Endothelial cell of umbilical vein (primary cell): ENCODE measurements at regions not wholly inside any gene's neighbourhood (a gene's known extent, or its start where the extent isn't known, plus 50 kb on each side); places are given as distances from the start of the nearest gene placed in this dataset.

Source experiments
- BruUV-seq: library from RNA; stranded (reverse); fragments of 400-500 nt; replicated peaks from 2 replicates; lab custom pipeline; 2021; lab: Mats Ljungman, UMichigan
- CTCF ChIA-PET: fragments of 300-600, 350-600 bp; sonication (Branson Sonifier 250); formaldehyde crosslinking; loops from one replicate; lab custom pipeline; 2021; ENCODE audit warnings: antibody characterized with exemption, inconsistent platforms; lab: Charles Lee
- POLR2A ChIA-PET: fragments of 300-600, 350-600 bp; sonication (Branson Sonifier 250); formaldehyde crosslinking; loops from one replicate; lab custom pipeline; 2021; ENCODE audit warnings: antibody characterized with exemption, inconsistent platforms; lab: Charles Lee
- DNase-seq: peaks from one replicate; pipeline ENCODE4 v3.0.0-alpha.2; 2011; ENCODE audit warnings: low read depth, low spot score
- FAIRE-seq: peaks from 2 replicates; lab custom pipeline; 2011; peaks lifted over from hg19 to GRCh38; lab: Jason Lieb, UNC
- H2AFZ ChIP-seq: 2 replicates; pipeline ENCODE4 v1.6.0; 2012; ENCODE audit warnings: low read depth, low read length, control low read depth, inconsistent platforms
- H3K27ac ChIP-seq: 2 replicates; pipeline ENCODE4 v1.5.1; 2011; ENCODE audit warnings: low read depth, mild to moderate bottlenecking, control low read depth, low read length, moderate library complexity; ENCODE audit not compliant: insufficient read depth
- H3K27me3 ChIP-seq, 2 experiments: 2 replicates each; pipeline versions ENCODE4 v1.6.0 to v1.6.1; 2011; ENCODE audit warnings: low read length in 2 of 2, mixed read lengths in 1 of 2; ENCODE audit not compliant: control insufficient read depth in 2 of 2, insufficient read depth in 2 of 2
- H3K36me3 ChIP-seq, 2 experiments: 2 replicates in 1 of 2; 3 replicates in 1 of 2; pipeline ENCODE4 v1.5.1; 2011; ENCODE audit warnings: low read length in 2 of 2, mild to moderate bottlenecking in 1 of 2, moderate library complexity in 1 of 2; ENCODE audit not compliant: control insufficient read depth in 2 of 2, insufficient read depth in 2 of 2; ENCODE audit errors: extremely low read depth in 1 of 2
- H3K4me1 ChIP-seq: 3 replicates; pipeline ENCODE4 v1.5.1; 2011; ENCODE audit warnings: mild to moderate bottlenecking, low read length; ENCODE audit not compliant: control insufficient read depth, insufficient read depth; ENCODE audit errors: extremely low read depth
- H3K4me2 ChIP-seq: 2 replicates; pipeline ENCODE4 v1.6.1; 2011; ENCODE audit warnings: low read length, control low read depth, mixed read lengths; ENCODE audit not compliant: insufficient read depth
- H3K4me3 ChIP-seq, 3 experiments: fragments of 200-600 bp in 1 of 3; sonication (generic), shearing (Covaris generic) in 1 of 3; replicated peaks in 1 of 3; 2 replicates each; pipeline ENCODE4 v1.5.1; 2011 to 2016; ENCODE audit warnings: control low read depth in 3 of 3, low read length in 3 of 3, mild to moderate bottlenecking in 2 of 3, inconsistent platforms in 1 of 3, low read depth in 1 of 3, moderate library complexity in 1 of 3; ENCODE audit not compliant: insufficient read depth in 1 of 3
- H3K79me2 ChIP-seq: 2 replicates; pipeline ENCODE4 v1.6.0; 2012; ENCODE audit warnings: low read length, inconsistent platforms; ENCODE audit not compliant: control insufficient read depth, insufficient read depth
- H3K9ac ChIP-seq: replicated peaks from 2 replicates; pipeline ENCODE3; 2011; ENCODE audit warnings: low read length, control low read depth; ENCODE audit not compliant: insufficient read depth; ENCODE audit errors: extremely low read depth
- H3K9me1 ChIP-seq: replicated peaks from 3 replicates; pipeline ENCODE4 v1.6.0; 2011; ENCODE audit warnings: mild to moderate bottlenecking, low read length; ENCODE audit not compliant: control insufficient read depth, insufficient read depth; ENCODE audit errors: extremely low read depth
- H3K9me3 ChIP-seq: replicated peaks from 2 replicates; pipeline ENCODE4 v1.5.1; 2012; ENCODE audit warnings: low read length, inconsistent platforms; ENCODE audit not compliant: control insufficient read depth, insufficient read depth
- H4K20me1 ChIP-seq: replicated peaks from 2 replicates; pipeline ENCODE3; 2011; ENCODE audit warnings: mild to moderate bottlenecking, low read length; ENCODE audit not compliant: control insufficient read depth, insufficient read depth; ENCODE audit errors: extremely low read depth
- CTCF ChIP-seq, 2 donors: IDR thresholded peaks; 1 replicate in 1 of 2; 2 replicates in 1 of 2; pipeline ENCODE4 v1.5.1; 2011; ENCODE audit warnings: low read length in 2 of 2, mild to moderate bottlenecking in 2 of 2, moderate library complexity in 2 of 2, control low read depth in 1 of 2, inconsistent platforms in 1 of 2, low read depth in 1 of 2; ENCODE audit not compliant: insufficient read depth in 1 of 2; ENCODE audit errors: extremely low read depth in 1 of 2
- EZH2 ChIP-seq: IDR thresholded peaks from 2 replicates; pipeline ENCODE4 v1.6.1; 2012; ENCODE audit warnings: borderline replicate concordance, low read depth, mild to moderate bottlenecking, moderate library complexity, low read length, inconsistent platforms; ENCODE audit not compliant: severe bottlenecking
- FOS ChIP-seq: IDR thresholded peaks from 2 replicates; pipeline ENCODE4 v1.6.1; 2011; ENCODE audit warnings: mild to moderate bottlenecking, low read length, moderate library complexity, borderline replicate concordance; ENCODE audit not compliant: insufficient read depth
- GATA2 ChIP-seq: IDR thresholded peaks from 2 replicates; pipeline ENCODE4 v1.7.0; 2011; ENCODE audit warnings: low read depth, mild to moderate bottlenecking, moderate library complexity, mixed read lengths, low read length; ENCODE audit not compliant: insufficient read length, insufficient read depth
- JUN ChIP-seq: IDR thresholded peaks from 2 replicates; pipeline ENCODE4 v1.6.1; 2011; ENCODE audit warnings: borderline replicate concordance, low read depth; ENCODE audit not compliant: insufficient read length, insufficient read depth
- MAX ChIP-seq: IDR thresholded peaks from 2 replicates; pipeline ENCODE4 v1.6.1; 2011; ENCODE audit not compliant: insufficient read depth, insufficient read length
- MYC ChIP-seq: IDR thresholded peaks from one replicate; pipeline ENCODE4 v1.6.1; 2011; ENCODE audit warnings: mild to moderate bottlenecking, low read depth, low read length
- POLR2A ChIP-seq: IDR thresholded peaks from 2 replicates; pipeline ENCODE4 v1.6.1; 2012; ENCODE audit warnings: low read depth, mild to moderate bottlenecking, control low read depth, low read length
- POLR2AphosphoS5 ChIP-seq: IDR thresholded peaks from 2 replicates; pipeline ENCODE4 v1.6.1; 2012; ENCODE audit warnings: low read depth, mild to moderate bottlenecking, control low read depth, low read length, moderate library complexity; ENCODE audit not compliant: insufficient read depth
- dilution Hi-C: fragments of 300-500 bp; cut with MboI; formaldehyde crosslinking; loops from one replicate; pipeline ENCODE4 v1.15.0; 2019; ENCODE audit warnings: low sequenced_read_pairs; ENCODE audit not compliant: extremely low pct_ligation_motif_present
- intact Hi-C: fragments of 100-400 bp; cut with micrococcal nuclease; formaldehyde crosslinking; loops from one replicate; pipeline ENCODE4 v1.10.0; 2022

- Histone ChIP-seq H3K79me2 (no peaks in the 10 kb centered on the region), H3K9ac (no peak overlapping the region), H3K27ac (no peak overlapping the region), H2AFZ (no peak overlapping the region), H3K4me3 (no peak overlapping the region), H3K4me1 (peaks cover 20% of the 10 kb centered on the region), H3K9me1 (no peaks in the 10 kb centered on the region), H3K36me3 (no peaks in the 10 kb centered on the region), H3K9me3 (no peaks in the 10 kb centered on the region), H4K20me1 (no peaks in the 10 kb centered on the region), H3K4me2 (no peak overlapping the region), H3K27me3 (no peaks in the 10 kb centered on the region)
- POLR2A ChIA-PET: no interaction called here
- DNase-seq (no peak), FAIRE-seq (no peak)
- TF ChIP-seq MAX: no peak
- no peak for TF ChIP-seq POLR2A
- TF ChIP-seq CTCF (IDR thresholded peaks at IDR 0.05; ENCODE audit: extremely low read depth in 1 of 2, insufficient read depth in 1 of 2, low read depth in 1 of 2, low read length in 2 of 2): no peak
- no peak for TF ChIP-seq JUN
- TF ChIP-seq GATA2: no peak
- no peak for TF ChIP-seq POLR2AphosphoS5
- no peak for TF ChIP-seq EZH2
- TF ChIP-seq MYC: no peak
- TF ChIP-seq FOS: no peak
- BruUV-seq: no TSS peak
- dilution Hi-C loops (no loop called here), intact Hi-C loops (no loop called here)
- CTCF ChIA-PET: interaction anchor here (1.1 to 2.3 kb wide), 3 partner anchors 29 to 191 kb away, joined by 3 to 9 read pairs (median 3); no protein-coding TSS in a partner anchor
Observed at GRCh38 chr2:238975408-238975807, 127.5 kb downstream of the TWIST2 start.
